Activated CD4-positive, alpha-beta T cell treated with anti-CD3 and anti-CD28 coated beads, Interleukin-2, amount 10 ng/mL, durations not matched to agents 24 days and 14 days (primary cell): ENCODE measurements at regions not wholly inside any gene's neighbourhood (a gene's known extent, or its start where the extent isn't known, plus 50 kb on each side); places are given as distances from the start of the nearest gene placed in this dataset.
"Not testable (repeated sequence)": the region's sequence is repeated elsewhere in the genome, so short reads cannot be mapped to it uniquely, and the experiment has no call there.

ENCODE experiments used
- DNase-seq: peaks from one replicate; pipeline ENCODE4 v3.0.0; 2022
- H3K27ac Mint-ChIP-seq: one replicate; pipeline ENCODE4 v1.8.0; 2022; ENCODE audit warnings: mild to moderate bottlenecking, mixed read lengths
- H3K27me3 Mint-ChIP-seq: one replicate; pipeline ENCODE4 v1.8.0; 2022; ENCODE audit warnings: mixed read lengths
- H3K36me3 Mint-ChIP-seq: one replicate; pipeline ENCODE4 v1.8.0; 2022; ENCODE audit warnings: low read depth, mild to moderate bottlenecking, mixed read lengths
- H3K4me1 Mint-ChIP-seq: one replicate; pipeline ENCODE4 v1.8.0; 2021; ENCODE audit warnings: mixed read lengths
- H3K4me3 Mint-ChIP-seq: one replicate; pipeline ENCODE4 v1.8.0; 2022; ENCODE audit warnings: mild to moderate bottlenecking, moderate library complexity, mixed read lengths
- H3K9me3 Mint-ChIP-seq: one replicate; pipeline ENCODE4 v1.8.0; 2021; ENCODE audit warnings: mixed read lengths
- intact Hi-C: fragments of 100-400 bp; cut with micrococcal nuclease; formaldehyde crosslinking; loops from one replicate; pipeline ENCODE4 v1.15.1; 2023

- Mint-ChIP-seq H3K4me3 (peak overlapping the region; percentile 71), H3K27me3 (no peaks in the 10 kb centered on the region), H3K4me1 (peaks cover 48% of the 10 kb centered on the region), H3K27ac (peak overlapping the region; percentile 94), H3K36me3 (peaks cover 20% of the 10 kb centered on the region), H3K9me3 (peaks cover 12% of the 10 kb centered on the region)
- no peak for DNase-seq
- intact Hi-C loops = loop anchor here (1.0 to 10.0 kb wide), 9 partner anchors 225 to 1335 kb away; no protein-coding TSS in a partner anchor
These were observed 512.5 kb downstream of the RNF144A start for GRCh38 chr2:7429733-7430132.

- intact Hi-C loops = loop anchor here (1.0 to 10.0 kb wide), 5 partner anchors 874 to 1251 kb away; no protein-coding TSS in a partner anchor
- Mint-ChIP-seq H3K27ac (peak overlapping the region; percentile 94), H3K4me3 (peak overlapping the region; percentile 71), H3K27me3 (no peaks in the 10 kb centered on the region), H3K4me1 (peaks cover 50% of the 10 kb centered on the region), H3K9me3 (peaks cover 12% of the 10 kb centered on the region), H3K36me3 (peaks cover 23% of the 10 kb centered on the region)
- peak; percentile 74 for DNase-seq
These were observed 513.2 kb downstream of the RNF144A start for GRCh38 chr2:7430421-7430868.

GRCh38 chr2:7430869-7431641 is 513.8 kb downstream of the RNF144A start:
- intact Hi-C loops = loop anchor here (1.0 to 10.0 kb wide), 6 partner anchors 19 to 1250 kb away; no protein-coding TSS in a partner anchor
- Mint-ChIP-seq H3K9me3 (peaks cover 12% of the 10 kb centered on the region), H3K4me3 (peak overlapping the region; percentile 71), H3K4me1 (peaks cover 55% of the 10 kb centered on the region), H3K36me3 (peaks cover 25% of the 10 kb centered on the region), H3K27me3 (no peaks in the 10 kb centered on the region), H3K27ac (peak overlapping the region; percentile 94)
- peak; percentile 86 for DNase-seq

- Mint-ChIP-seq H3K36me3 (peaks cover 30% of the 10 kb centered on the region), H3K9me3 (peaks cover 12% of the 10 kb centered on the region), H3K27me3 (no peaks in the 10 kb centered on the region), H3K4me1 (peaks cover 62% of the 10 kb centered on the region), H3K4me3 (peak overlapping the region; percentile 18), H3K27ac (peak overlapping the region; percentile 94)
- peak; percentile 54 for DNase-seq
- intact Hi-C loops = loop anchor here (10.0 kb wide), 3 partner anchors 872 to 1082 kb away; no protein-coding TSS in a partner anchor
These were observed 515.2 kb downstream of the RNF144A start for GRCh38 chr2:7432436-7432835.

DNA sequence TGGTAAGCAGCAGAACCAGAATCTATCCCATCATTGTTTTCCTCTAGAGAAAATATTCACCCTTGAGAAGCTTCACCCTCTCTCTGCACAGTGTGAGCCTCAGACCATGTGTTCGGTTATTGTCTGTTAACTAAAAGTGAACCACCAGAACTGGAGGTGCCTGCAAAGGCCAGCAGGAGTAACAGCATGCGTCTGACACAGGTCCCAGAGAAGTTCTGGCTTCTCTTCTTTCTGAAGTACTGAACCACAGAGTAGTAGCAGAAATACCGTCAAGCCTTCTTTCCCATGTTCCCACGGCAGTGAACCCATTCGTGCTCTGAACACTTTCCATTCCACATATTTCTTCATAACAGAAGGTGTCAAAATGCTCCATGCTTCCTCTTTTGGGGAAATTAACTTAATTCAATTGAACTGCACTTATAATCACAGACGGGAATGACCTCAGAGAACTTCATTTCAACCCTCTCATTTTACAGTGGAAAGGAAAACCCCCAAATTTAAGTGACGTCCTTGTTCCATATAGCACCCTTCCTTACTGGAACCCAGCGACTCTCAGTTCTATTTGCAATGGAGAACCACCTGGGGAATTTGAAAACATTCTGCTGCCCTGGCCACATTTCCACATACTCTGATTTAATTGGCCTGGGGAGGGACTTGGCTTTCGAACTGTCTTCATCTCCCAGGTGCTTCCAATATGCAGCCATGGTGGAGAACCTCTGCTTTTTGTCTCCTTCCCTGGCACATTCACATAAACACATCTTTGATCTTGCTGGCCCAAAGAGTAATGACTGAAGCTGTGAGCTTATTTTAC is 519.1 kb downstream of the RNF144A start:
- Mint-ChIP-seq H3K9me3 (peaks cover 26% of the 10 kb centered on the region), H3K27ac (peak overlapping the region; percentile 96), H3K36me3 (peaks cover 43% of the 10 kb centered on the region), H3K27me3 (no peaks in the 10 kb centered on the region), H3K4me1 (peaks cover 61% of the 10 kb centered on the region), H3K4me3 (peak overlapping the region; percentile 53)
- intact Hi-C loops = loop anchor here (1.0 to 10.0 kb wide), 9 partner anchors 321 to 1108 kb away; no protein-coding TSS in a partner anchor
- DNase-seq = peak; percentile 62

- Mint-ChIP-seq H3K4me1 (peaks cover 66% of the 10 kb centered on the region), H3K36me3 (peaks cover 50% of the 10 kb centered on the region), H3K27me3 (no peaks in the 10 kb centered on the region), H3K9me3 (peaks cover 35% of the 10 kb centered on the region), H3K4me3 (peak overlapping the region; percentile 53), H3K27ac (peak overlapping the region; percentile 96)
- peak; percentile 69 for DNase-seq
- intact Hi-C loops = loop anchor here (1.0 to 10.0 kb wide), 17 partner anchors 13 to 1108 kb away; no protein-coding TSS in a partner anchor
These were observed 519.9 kb downstream of the RNF144A start for GRCh38 chr2:7437141-7437540.

- peak; percentile 75 for DNase-seq
- Mint-ChIP-seq H3K4me3 (peak overlapping the region; percentile 53), H3K27me3 (no peaks in the 10 kb centered on the region), H3K9me3 (peaks cover 30% of the 10 kb centered on the region), H3K4me1 (peaks cover 65% of the 10 kb centered on the region), H3K36me3 (peaks cover 48% of the 10 kb centered on the region), H3K27ac (peak overlapping the region; percentile 96)
- intact Hi-C loops = loop anchor here (1.0 to 10.0 kb wide), 17 partner anchors 12 to 1107 kb away; no protein-coding TSS in a partner anchor
These were observed 520.8 kb downstream of the RNF144A start for GRCh38 chr2:7437716-7438632.

- peaks cover 44% of the 10 kb centered on the region for H3K36me3 Mint-ChIP-seq
- H3K4me3 Mint-ChIP-seq = peak overlapping the region; percentile 27
These were observed 521.6 kb downstream of the RNF144A start for GRCh38 chr2:7438855-7439254.

DNA sequence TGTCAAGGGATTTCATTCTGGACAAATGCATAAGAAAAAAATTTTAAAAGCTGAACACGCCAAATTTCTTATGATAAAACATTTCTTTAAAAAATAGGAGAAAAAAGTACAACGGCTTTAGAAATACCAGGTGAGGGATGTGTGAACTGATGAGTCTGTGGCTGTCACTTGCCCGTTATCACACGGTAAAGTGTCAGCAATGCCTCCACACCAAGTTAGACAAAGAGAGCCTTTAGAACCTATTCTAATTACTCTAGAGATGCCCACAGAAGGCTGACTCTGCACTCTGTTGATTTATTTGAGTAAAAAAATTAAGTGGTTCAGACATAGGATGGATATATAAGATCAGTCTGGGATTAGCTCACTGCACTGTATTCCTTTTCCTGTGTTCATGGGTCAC is 523.8 kb downstream of the RNF144A start:
- H3K4me3 Mint-ChIP-seq = no peak overlapping the region
- intact Hi-C loops = no loop called here
- peak overlapping the region; percentile 86 for H3K27ac Mint-ChIP-seq
- DNase-seq = peak; percentile 27
- peaks cover 38% of the 10 kb centered on the region for H3K36me3 Mint-ChIP-seq
- H3K27me3 Mint-ChIP-seq = no peaks in the 10 kb centered on the region
- H3K9me3 Mint-ChIP-seq = peaks cover 35% of the 10 kb centered on the region
- H3K4me1 Mint-ChIP-seq = peaks cover 67% of the 10 kb centered on the region

More at GRCh38 chr2:7438855-7439254, 521.6 kb downstream of the RNF144A start:
- Mint-ChIP-seq H3K27ac (peak overlapping the region; percentile 88), H3K27me3 (no peaks in the 10 kb centered on the region), H3K4me1 (peaks cover 67% of the 10 kb centered on the region), H3K9me3 (peaks cover 33% of the 10 kb centered on the region)
- intact Hi-C loops = loop anchor here (5.0 to 10.0 kb wide), 6 partner anchors 318 to 1076 kb away; no protein-coding TSS in a partner anchor
- peak; percentile 54 for DNase-seq

GRCh38 chr2:7441841-7442240 is 524.6 kb downstream of the RNF144A start:
- Mint-ChIP-seq H3K36me3 (peaks cover 32% of the 10 kb centered on the region), H3K9me3 (peaks cover 35% of the 10 kb centered on the region), H3K4me1 (peaks cover 58% of the 10 kb centered on the region), H3K4me3 (peak overlapping the region; percentile 26), H3K27ac (peak overlapping the region; percentile 86)
- H3K27me3 Mint-ChIP-seq, intact Hi-C loops: not testable (repeated sequence)
- peak; percentile 54 for DNase-seq

DNA sequence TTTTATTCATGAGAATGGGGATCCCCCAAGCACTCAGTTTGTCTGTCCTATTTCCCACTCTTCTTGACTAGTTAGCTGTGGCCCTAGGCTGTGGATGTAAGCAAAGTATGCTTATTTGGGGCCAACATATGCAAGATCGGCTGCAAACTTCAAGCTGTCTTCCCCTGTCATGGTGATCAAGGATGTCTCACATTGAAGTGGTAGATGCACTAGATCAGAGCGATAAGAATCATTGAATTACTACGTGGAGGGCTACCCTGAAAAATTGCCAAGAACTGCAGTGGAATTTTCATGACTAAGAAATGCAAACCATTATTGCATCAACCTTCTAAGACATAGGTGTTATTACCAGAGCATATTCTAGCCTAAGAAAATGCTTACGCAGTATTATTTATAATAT is 527.4 kb downstream of the RNF144A start:
- H3K27ac Mint-ChIP-seq = peak overlapping the region; percentile 93
- intact Hi-C loops = no loop called here
- peaks cover 50% of the 10 kb centered on the region for H3K4me1 Mint-ChIP-seq
- peaks cover 35% of the 10 kb centered on the region for H3K9me3 Mint-ChIP-seq
- no peaks in the 10 kb centered on the region for H3K27me3 Mint-ChIP-seq
- peaks cover 32% of the 10 kb centered on the region for H3K36me3 Mint-ChIP-seq
- H3K4me3 Mint-ChIP-seq = peak overlapping the region; percentile 43
- DNase-seq = peak; percentile 53

DNA sequence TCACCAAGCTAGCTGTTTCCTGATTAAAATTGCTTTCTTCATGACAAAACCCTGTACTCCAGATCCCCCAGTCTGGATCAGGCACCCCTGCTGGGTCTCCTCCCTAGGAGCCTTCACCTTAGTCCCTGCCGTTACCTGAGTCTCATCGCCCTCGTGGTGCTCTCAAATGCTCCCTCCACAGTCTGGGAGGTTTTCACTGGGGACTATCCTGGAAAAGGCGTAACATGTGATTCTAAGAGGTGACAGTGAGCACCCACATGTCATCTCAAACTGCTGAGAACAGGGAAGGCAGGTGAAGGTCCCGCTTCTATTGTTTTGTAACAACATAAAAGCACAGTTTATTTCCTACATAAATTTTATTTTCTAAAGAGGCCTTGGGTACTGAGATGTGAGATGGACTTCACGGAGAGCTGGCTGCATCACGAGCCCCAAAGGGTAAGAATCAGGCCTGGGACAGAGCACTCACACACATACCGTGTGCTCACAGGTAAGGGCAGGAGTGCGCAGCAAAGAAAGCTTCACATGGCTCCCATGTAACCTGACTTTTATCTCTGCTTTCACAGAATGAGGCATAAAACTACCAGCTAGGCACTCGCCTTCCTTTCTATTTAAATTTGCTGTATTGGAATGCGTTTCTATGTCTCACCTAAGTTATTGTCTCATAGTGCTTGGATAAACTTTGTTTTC is 531.5 kb downstream of the RNF144A start:
- peak; percentile 56 for DNase-seq
- H3K9me3 Mint-ChIP-seq = peaks cover 16% of the 10 kb centered on the region
- no peaks in the 10 kb centered on the region for H3K27me3 Mint-ChIP-seq
- peak overlapping the region; percentile 6 for H3K4me3 Mint-ChIP-seq
- peaks cover 12% of the 10 kb centered on the region for H3K36me3 Mint-ChIP-seq
- peaks cover 62% of the 10 kb centered on the region for H3K4me1 Mint-ChIP-seq
- peak overlapping the region; percentile 94 for H3K27ac Mint-ChIP-seq
- intact Hi-C loops = no loop called here
